Gastroesophageal sphincter (tissue), 4 donors: ENCODE measurements at regions not wholly inside any gene's neighbourhood (a gene's known extent, or its start where the extent isn't known, plus 50 kb on each side); places are given as distances from the start of the nearest gene placed in this dataset.

Source experiments
- ATAC-seq: fragments of 150-250 bp; one replicate; pipeline ENCODE4 v1.9.1; 2016; ENCODE audit warnings: mild to moderate bottlenecking, moderate library complexity
- H3K27ac ChIP-seq, 4 donors: fragments of 200-600 bp; sonication (generic) in 3 of 4; 1 replicate in 3 of 4; 2 replicates in 1 of 4; pipeline ENCODE4 v1.5.1; 2016 to 2019
- H3K27me3 ChIP-seq: fragments of 200-600 bp; sonication (generic); one replicate; pipeline ENCODE4 v1.5.1; 2019
- H3K36me3 ChIP-seq, 2 donors: fragments of 200-600 bp; sonication (generic); one replicate each; pipeline ENCODE4 v1.5.1; 2019; ENCODE audit warnings: control low read depth in 1 of 2
- H3K4me1 ChIP-seq, 3 donors: fragments of 200-600 bp; sonication (generic); 1 replicate in 2 of 3; 2 replicates in 1 of 3; pipeline ENCODE4 v1.5.1; 2016 to 2019; ENCODE audit warnings: control low read depth in 2 of 3
- H3K4me3 ChIP-seq, 2 donors: fragments of 200-600 bp; sonication (generic); one replicate each; pipeline ENCODE4 v1.5.1; 2019; ENCODE audit warnings: mild to moderate bottlenecking in 1 of 2, moderate library complexity in 1 of 2
- H3K9me3 ChIP-seq, 3 donors: fragments of 200-600 bp; sonication (generic); one replicate each; pipeline ENCODE4 v1.5.1; 2017 to 2019; ENCODE audit warnings: control low read depth in 2 of 3
- EP300 ChIP-seq: sonication (generic); formaldehyde crosslinking; IDR thresholded peaks from one replicate; pipeline ENCODE4 v1.6.1; 2017; ENCODE audit warnings: antibody characterized with exemption, mild to moderate bottlenecking
- POLR2A ChIP-seq, 2 donors: fragments of 450-650 bp; IDR thresholded peaks; one replicate each; pipeline ENCODE4 v1.6.1; 2017; ENCODE audit warnings: antibody characterized with exemption in 2 of 2, mild to moderate bottlenecking in 2 of 2, moderate library complexity in 1 of 2
- POLR2AphosphoS5 ChIP-seq: sonication (generic); formaldehyde crosslinking; IDR thresholded peaks from one replicate; pipeline ENCODE4 v1.6.1; 2017; ENCODE audit warnings: antibody characterized with exemption
- WGBS, 2 donors: methylation state at CpG; one replicate each; pipeline ENCODE4 v1.1.5; 2018; ENCODE audit warnings: low coverage in 1 of 2; 5-methylcytosine and 5-hydroxymethylcytosine counted together
- TF ChIP-seq, protein P1 (sequence below), 4 experiments: fragments of 200-600 bp in 2 of 4; fragments of 450-650 bp in 2 of 4; sonication (generic) in 1 of 4; IDR thresholded peaks; one replicate each; pipeline ENCODE4 v1.5.1; 2017 to 2019; ENCODE audit warnings: antibody characterized with exemption in 4 of 4, mild to moderate bottlenecking in 2 of 4, moderate library complexity in 2 of 4

DNA sequence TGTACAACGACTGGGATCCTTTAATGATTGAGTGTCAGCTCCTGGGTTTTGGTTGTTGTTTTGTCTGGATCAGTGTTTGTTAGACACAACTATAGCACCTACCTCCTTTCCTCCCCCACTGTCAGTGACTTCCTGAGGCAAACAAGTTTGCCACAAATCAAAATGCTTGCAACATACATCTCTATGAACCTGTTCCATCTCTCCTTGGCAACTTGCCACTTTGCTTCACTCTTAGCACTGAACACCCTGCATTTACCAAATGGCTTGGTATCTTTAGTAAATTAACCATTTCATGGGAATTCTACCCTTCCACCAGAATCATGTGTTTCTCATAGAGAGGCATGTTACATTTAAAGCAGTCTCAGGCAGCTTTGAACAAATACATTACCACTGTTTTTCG lies 301.1 kb upstream of the TANK start:
- ATAC-seq, result no peak
- no peaks in the 10 kb centered on the region for H3K27me3 ChIP-seq
- WGBS, 2 donors, result 43 to 54% methylated on average over 2 of the region's 2 CpGs
- H3K4me1 ChIP-seq, result no peaks in the 10 kb centered on the region
- no peaks in the 10 kb centered on the region for H3K9me3 ChIP-seq
- no peaks in the 10 kb centered on the region for H3K36me3 ChIP-seq
- TF ChIP-seq POLR2AphosphoS5 (no peak), EP300 (no peak), POLR2A (IDR thresholded peaks at IDR 0.05) (no peak)
- TF ChIP-seq, protein P1, sequence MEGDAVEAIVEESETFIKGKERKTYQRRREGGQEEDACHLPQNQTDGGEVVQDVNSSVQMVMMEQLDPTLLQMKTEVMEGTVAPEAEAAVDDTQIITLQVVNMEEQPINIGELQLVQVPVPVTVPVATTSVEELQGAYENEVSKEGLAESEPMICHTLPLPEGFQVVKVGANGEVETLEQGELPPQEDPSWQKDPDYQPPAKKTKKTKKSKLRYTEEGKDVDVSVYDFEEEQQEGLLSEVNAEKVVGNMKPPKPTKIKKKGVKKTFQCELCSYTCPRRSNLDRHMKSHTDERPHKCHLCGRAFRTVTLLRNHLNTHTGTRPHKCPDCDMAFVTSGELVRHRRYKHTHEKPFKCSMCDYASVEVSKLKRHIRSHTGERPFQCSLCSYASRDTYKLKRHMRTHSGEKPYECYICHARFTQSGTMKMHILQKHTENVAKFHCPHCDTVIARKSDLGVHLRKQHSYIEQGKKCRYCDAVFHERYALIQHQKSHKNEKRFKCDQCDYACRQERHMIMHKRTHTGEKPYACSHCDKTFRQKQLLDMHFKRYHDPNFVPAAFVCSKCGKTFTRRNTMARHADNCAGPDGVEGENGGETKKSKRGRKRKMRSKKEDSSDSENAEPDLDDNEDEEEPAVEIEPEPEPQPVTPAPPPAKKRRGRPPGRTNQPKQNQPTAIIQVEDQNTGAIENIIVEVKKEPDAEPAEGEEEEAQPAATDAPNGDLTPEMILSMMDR (IDR thresholded peaks at IDR 0.05), result no peak
- H3K4me3 ChIP-seq, result no peak overlapping the region
- no peak overlapping the region for H3K27ac ChIP-seq

GRCh38 chr2:160862226-160862625 lies 298.0 kb upstream of the TANK start:
- H3K4me3 ChIP-seq, result no peak overlapping the region
- H3K36me3 ChIP-seq, result no peaks in the 10 kb centered on the region
- TF ChIP-seq, protein P1 (IDR thresholded peaks at IDR 0.05), result no peak
- no peak for TF ChIP-seq POLR2A (IDR thresholded peaks at IDR 0.05)
- TF ChIP-seq POLR2AphosphoS5, result no peak
- TF ChIP-seq EP300, result no peak
- H3K27ac ChIP-seq, result no peak overlapping the region
- WGBS, 2 donors, result 69 to 92% methylated on average over 2 of the region's 2 CpGs
- H3K27me3 ChIP-seq, result no peaks in the 10 kb centered on the region
- no peak for ATAC-seq
- no peaks in the 10 kb centered on the region for H3K9me3 ChIP-seq
- H3K4me1 ChIP-seq, result no peaks in the 10 kb centered on the region

DNA sequence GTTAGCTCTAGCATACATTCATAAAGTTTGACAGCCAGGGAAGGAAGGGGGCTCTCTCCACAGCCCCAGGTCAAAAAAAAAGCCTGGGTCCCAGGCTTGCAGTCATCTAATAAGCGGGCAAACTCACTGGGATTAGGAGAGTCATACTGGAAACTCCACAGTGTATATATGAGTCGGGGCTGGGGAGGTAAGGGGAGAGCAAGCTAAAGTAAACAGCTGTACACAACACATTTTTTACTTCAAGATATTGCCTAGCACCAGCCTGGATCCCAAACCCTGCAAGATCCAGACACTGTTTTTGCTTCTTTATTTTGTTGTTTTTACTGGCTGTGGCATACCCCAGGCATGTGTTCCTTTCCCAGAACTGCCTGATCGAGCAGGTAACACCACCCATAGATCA lies 291.3 kb upstream of the TANK start:
- 65 to 67% methylated on average over 2 to 3 of the region's 3 CpGs for WGBS, 2 donors
- no peak for ATAC-seq
- peak overlapping the region in 3 of 4 donors; percentile 20 to 59 (median 51) for H3K27ac ChIP-seq
- no peaks in the 10 kb centered on the region for H3K9me3 ChIP-seq
- no peaks in the 10 kb centered on the region for H3K27me3 ChIP-seq
- H3K4me3 ChIP-seq, result no peak overlapping the region
- H3K36me3 ChIP-seq, result no peaks in the 10 kb centered on the region
- TF ChIP-seq POLR2A (IDR thresholded peaks at IDR 0.05), result no peak
- TF ChIP-seq, protein P1 (IDR thresholded peaks at IDR 0.05), result no peak
- TF ChIP-seq EP300, result no peak
- TF ChIP-seq POLR2AphosphoS5, result no peak
- H3K4me1 ChIP-seq, result peaks cover 0 to 6% (median 0%) of the 10 kb centered on the region in 3 donors

DNA sequence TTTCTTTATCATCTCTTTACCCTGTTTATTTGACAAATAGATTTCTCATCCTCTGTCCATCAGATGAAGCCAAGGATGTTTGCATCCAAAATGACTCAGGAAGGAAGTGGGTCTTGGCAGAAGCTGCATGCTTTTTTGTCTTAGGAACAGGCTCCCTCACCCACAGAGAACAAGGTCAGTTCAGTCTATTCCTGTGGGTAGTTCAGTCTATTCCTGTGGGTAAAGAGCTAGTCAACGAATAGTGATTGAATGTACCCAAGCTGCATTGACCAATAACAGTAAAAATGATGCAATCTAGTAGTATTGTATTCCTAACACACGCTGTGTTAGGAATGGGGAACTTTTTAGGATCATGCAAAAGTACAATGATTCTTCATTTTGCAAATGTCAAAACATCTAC lies 290.8 kb upstream of the TANK start:
- H3K27ac ChIP-seq, result peak overlapping the region in 2 of 4 donors; percentile 20 to 59
- H3K9me3 ChIP-seq, result no peaks in the 10 kb centered on the region
- no peaks in the 10 kb centered on the region for H3K36me3 ChIP-seq
- peak; percentile 75 for ATAC-seq
- TF ChIP-seq POLR2AphosphoS5, result peak; percentile 59
- TF ChIP-seq POLR2A (IDR thresholded peaks at IDR 0.05), result no peak
- H3K4me3 ChIP-seq, result no peak overlapping the region
- H3K4me1 ChIP-seq, result peaks cover 0 to 6% (median 0%) of the 10 kb centered on the region in 3 donors
- 33 to 44% methylated on average over 2 of the region's 2 CpGs for WGBS, 2 donors
- H3K27me3 ChIP-seq, result no peaks in the 10 kb centered on the region

DNA sequence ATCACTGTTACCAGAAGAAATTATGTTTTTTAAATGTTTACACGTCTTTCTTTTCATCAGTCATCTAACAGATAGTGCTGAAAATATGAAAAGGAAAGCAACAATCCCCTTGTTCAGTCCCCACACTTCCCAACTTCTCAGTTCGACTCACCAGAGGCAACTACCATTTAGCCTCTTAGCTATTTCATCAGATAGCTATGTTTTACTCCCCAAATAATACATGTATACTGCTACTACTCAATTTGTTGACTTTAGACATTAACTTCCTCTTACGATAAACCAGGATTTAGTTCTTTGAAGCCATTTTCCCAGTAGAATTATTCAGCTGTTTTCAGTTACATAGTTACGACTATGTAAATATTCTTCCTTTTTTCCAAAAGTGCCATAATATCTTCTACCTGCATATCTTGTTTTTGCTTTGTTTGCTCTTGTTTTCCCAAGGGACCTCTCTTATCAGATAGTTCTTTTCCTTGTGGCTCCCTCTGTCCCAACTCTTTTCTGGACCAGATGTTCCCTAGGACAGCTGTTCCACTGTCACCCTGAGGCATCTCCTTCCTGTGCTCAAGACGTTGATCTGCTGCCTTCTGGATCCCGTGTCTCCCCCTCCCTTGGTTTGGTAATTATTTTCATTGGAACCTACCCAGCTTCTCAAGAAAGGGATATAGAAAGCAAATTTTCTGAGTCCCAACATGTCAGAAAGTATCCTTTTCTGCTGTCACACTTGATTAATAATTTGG lies 289.3 kb upstream of the TANK start:
- Histone ChIP-seq H3K9me3 (no peaks in the 10 kb centered on the region), H3K27ac (peak overlapping the region in 2 of 4 donors; percentile 53 to 58), H3K4me1 (peaks cover 0 to 6% (median 0%) of the 10 kb centered on the region in 3 donors), H3K27me3 (no peaks in the 10 kb centered on the region), H3K4me3 (no peak overlapping the region), H3K36me3 (no peaks in the 10 kb centered on the region)
- TF ChIP-seq POLR2AphosphoS5 (no peak), EP300 (no peak), POLR2A (IDR thresholded peaks at IDR 0.05) (no peak)
- TF ChIP-seq, protein P1 (IDR thresholded peaks at IDR 0.05), result no peak
- ATAC-seq, result peak; percentile 40
- WGBS, 2 donors, result 51 to 69% methylated on average over 5 to 6 of the region's 6 CpGs
